Suprapubic skin (tissue), 4 donors: ENCODE measurements at regions not wholly inside any gene's neighbourhood (a gene's known extent, or its start where the extent isn't known, plus 50 kb on each side); places are given as distances from the start of the nearest gene placed in this dataset.

Source experiments
- DNase-seq, 2 donors: peaks; one replicate each; pipeline ENCODE4 v3.0.0-alpha.2; 2019; ENCODE audit warnings: low spot score in 2 of 2
- H3K27ac ChIP-seq: fragments of 200-600 bp; sonication (generic); one replicate; pipeline ENCODE4 v1.5.1; 2019
- H3K27me3 ChIP-seq: fragments of 200-600 bp; sonication (generic); one replicate; pipeline ENCODE4 v1.5.1; 2019
- H3K36me3 ChIP-seq: fragments of 200-600 bp; sonication (generic); one replicate; pipeline ENCODE4 v1.5.1; 2019
- H3K4me1 ChIP-seq: fragments of 200-600 bp; sonication (generic); one replicate; pipeline ENCODE4 v1.5.1; 2019
- H3K4me3 ChIP-seq: fragments of 200-600 bp; sonication (generic); one replicate; pipeline ENCODE4 v1.5.1; 2019; ENCODE audit warnings: mild to moderate bottlenecking
- H3K9me3 ChIP-seq: fragments of 200-600 bp; sonication (generic); one replicate; pipeline ENCODE4 v1.5.1; 2019
- CTCF ChIP-seq, 2 donors: fragments of 200-600 bp in 1 of 2; fragments of 450-650 bp in 1 of 2; sonication (generic) in 1 of 2; IDR thresholded peaks; one replicate each; pipeline ENCODE4 v1.5.1; 2016 to 2019; ENCODE audit warnings: antibody characterized with exemption in 2 of 2, mild to moderate bottlenecking in 1 of 2, moderate library complexity in 1 of 2
- EP300 ChIP-seq: sonication (generic); formaldehyde crosslinking; IDR thresholded peaks from one replicate; pipeline ENCODE4 v1.6.1; 2017; ENCODE audit warnings: antibody characterized with exemption
- POLR2A ChIP-seq, 2 donors: fragments of 450-650 bp; IDR thresholded peaks; one replicate each; pipeline ENCODE4 v1.6.1; 2017; ENCODE audit warnings: antibody characterized with exemption in 2 of 2, mild to moderate bottlenecking in 2 of 2, moderate library complexity in 2 of 2
- POLR2AphosphoS5 ChIP-seq, 3 donors: sonication (generic); formaldehyde crosslinking; IDR thresholded peaks; one replicate each; pipeline ENCODE4 v1.6.1; 2017; ENCODE audit warnings: antibody characterized with exemption in 3 of 3
- WGBS: methylation state at CpG from one replicate; pipeline ENCODE4 v1.1.5; 2018; 5-methylcytosine and 5-hydroxymethylcytosine counted together

GRCh38 chr18:73737990-73738389, 409.6 kb downstream of the FBXO15 start:
- Histone ChIP-seq H3K4me1 (no peaks in the 10 kb centered on the region), H3K9me3 (no peaks in the 10 kb centered on the region)
- TF ChIP-seq POLR2AphosphoS5 (IDR thresholded peaks at IDR 0.05) (no peak), CTCF (IDR thresholded peaks at IDR 0.05) (no peak), EP300 (no peak), POLR2A (IDR thresholded peaks at IDR 0.05) (no peak)

GRCh38 chr18:73735836-73736235, 411.8 kb downstream of the FBXO15 start:
- H3K4me1 ChIP-seq, result no peaks in the 10 kb centered on the region
- TF ChIP-seq POLR2A (IDR thresholded peaks at IDR 0.05) (no peak), POLR2AphosphoS5 (IDR thresholded peaks at IDR 0.05) (no peak), EP300 (no peak)
- H3K9me3 ChIP-seq, result no peaks in the 10 kb centered on the region
- no peak overlapping the region for H3K4me3 ChIP-seq
- 81% methylated on average over 6 of the region's 6 CpGs for WGBS
- no peaks in the 10 kb centered on the region for H3K36me3 ChIP-seq
- DNase-seq, result no peak
- no peak overlapping the region for H3K27ac ChIP-seq
- no peaks in the 10 kb centered on the region for H3K27me3 ChIP-seq

More at GRCh38 chr18:73737990-73738389, 409.6 kb downstream of the FBXO15 start:
- no peak overlapping the region for H3K4me3 ChIP-seq
- no peak for DNase-seq
- H3K27me3 ChIP-seq, result no peaks in the 10 kb centered on the region
- H3K36me3 ChIP-seq, result no peaks in the 10 kb centered on the region
- no peak overlapping the region for H3K27ac ChIP-seq

GRCh38 chr18:73733806-73734314, 413.8 kb downstream of the FBXO15 start:
- Histone ChIP-seq H3K27me3 (no peaks in the 10 kb centered on the region), H3K9me3 (no peaks in the 10 kb centered on the region), H3K4me1 (no peaks in the 10 kb centered on the region), H3K36me3 (no peaks in the 10 kb centered on the region), H3K4me3 (no peak overlapping the region), H3K27ac (no peak overlapping the region)
- TF ChIP-seq EP300, result no peak
- TF ChIP-seq CTCF (IDR thresholded peaks at IDR 0.05), result no peak
- TF ChIP-seq POLR2A (IDR thresholded peaks at IDR 0.05), result no peak
- TF ChIP-seq POLR2AphosphoS5 (IDR thresholded peaks at IDR 0.05), result no peak
- WGBS, result 85% methylated on average over 4 of the region's 4 CpGs
- no peak for DNase-seq

- DNase-seq, result no peak
These were observed 414.3 kb downstream of the FBXO15 start for GRCh38 chr18:73733376-73733775.

GRCh38 chr18:73728657-73729056, 419.0 kb downstream of the FBXO15 start:
- WGBS, result 63% methylated on average over 2 of the region's 2 CpGs
- DNase-seq, result no peak
- Histone ChIP-seq H3K27me3 (no peaks in the 10 kb centered on the region), H3K27ac (no peak overlapping the region), H3K4me3 (no peak overlapping the region), H3K4me1 (no peaks in the 10 kb centered on the region), H3K36me3 (no peaks in the 10 kb centered on the region), H3K9me3 (no peaks in the 10 kb centered on the region)
- TF ChIP-seq POLR2A (IDR thresholded peaks at IDR 0.05) (no peak), POLR2AphosphoS5 (IDR thresholded peaks at IDR 0.05) (no peak)

More at GRCh38 chr18:73733376-73733775, 414.3 kb downstream of the FBXO15 start:
- TF ChIP-seq POLR2A (IDR thresholded peaks at IDR 0.05) (no peak), CTCF (IDR thresholded peaks at IDR 0.05) (no peak), EP300 (no peak), POLR2AphosphoS5 (IDR thresholded peaks at IDR 0.05) (no peak)
- 81% methylated on average over 4 of the region's 4 CpGs for WGBS
- Histone ChIP-seq H3K27me3 (no peaks in the 10 kb centered on the region), H3K27ac (no peak overlapping the region), H3K4me3 (no peak overlapping the region), H3K4me1 (no peaks in the 10 kb centered on the region), H3K36me3 (no peaks in the 10 kb centered on the region), H3K9me3 (no peaks in the 10 kb centered on the region)

- no peak for DNase-seq
- H3K27me3 ChIP-seq, result no peaks in the 10 kb centered on the region
- no peaks in the 10 kb centered on the region for H3K36me3 ChIP-seq
- no peak overlapping the region for H3K27ac ChIP-seq
- H3K9me3 ChIP-seq, result no peaks in the 10 kb centered on the region
- no peak overlapping the region for H3K4me3 ChIP-seq
- no peaks in the 10 kb centered on the region for H3K4me1 ChIP-seq
- no peak for TF ChIP-seq POLR2A (IDR thresholded peaks at IDR 0.05)
These were observed 422.7 kb downstream of the FBXO15 start for GRCh38 chr18:73724958-73725357.

GRCh38 chr18:73719611-73720010, 428.0 kb downstream of the FBXO15 start:
- Histone ChIP-seq H3K9me3 (no peaks in the 10 kb centered on the region), H3K4me1 (no peaks in the 10 kb centered on the region), H3K4me3 (no peak overlapping the region), H3K27me3 (no peaks in the 10 kb centered on the region), H3K27ac (no peak overlapping the region), H3K36me3 (no peaks in the 10 kb centered on the region)
- WGBS, result 76% methylated on average over 2 of the region's 2 CpGs
- TF ChIP-seq EP300 (no peak), POLR2AphosphoS5 (IDR thresholded peaks at IDR 0.05) (no peak), CTCF (IDR thresholded peaks at IDR 0.05) (no peak), POLR2A (IDR thresholded peaks at IDR 0.05) (no peak)
- no peak for DNase-seq
